ENCODE measurements at regions not wholly inside any gene's neighbourhood (a gene's known extent, or its start where the extent isn't known, plus 50 kb on each side); places are given as distances from the start of the nearest gene placed in this dataset.
"Not testable (repeated sequence)": the region's sequence is repeated elsewhere in the genome, so short reads cannot be mapped to it uniquely, and the experiment has no call there.

DNA sequence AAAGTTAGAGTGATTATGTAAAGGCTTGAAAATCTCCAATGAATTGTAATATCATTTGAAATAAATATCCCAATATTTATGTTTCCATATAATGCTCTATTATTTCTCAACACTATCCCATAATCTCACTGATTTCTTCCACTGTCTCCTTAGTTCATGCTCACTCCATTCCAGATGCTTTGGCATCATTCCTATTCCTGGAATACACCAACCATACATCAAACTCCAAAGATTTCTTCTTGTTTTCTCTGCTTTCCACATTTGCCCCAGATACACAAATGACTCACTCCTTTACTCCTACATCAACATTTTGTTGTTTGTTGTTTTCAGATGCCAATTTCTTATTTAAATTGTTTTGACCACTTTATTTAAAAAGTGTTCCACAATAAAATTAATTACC is 1390.8 kb downstream of the ZPLD1 start:
- DNase-seq (ENCODE audit: insufficient read length, low spot score) (no peak), FAIRE-seq (no peak)

DNA sequence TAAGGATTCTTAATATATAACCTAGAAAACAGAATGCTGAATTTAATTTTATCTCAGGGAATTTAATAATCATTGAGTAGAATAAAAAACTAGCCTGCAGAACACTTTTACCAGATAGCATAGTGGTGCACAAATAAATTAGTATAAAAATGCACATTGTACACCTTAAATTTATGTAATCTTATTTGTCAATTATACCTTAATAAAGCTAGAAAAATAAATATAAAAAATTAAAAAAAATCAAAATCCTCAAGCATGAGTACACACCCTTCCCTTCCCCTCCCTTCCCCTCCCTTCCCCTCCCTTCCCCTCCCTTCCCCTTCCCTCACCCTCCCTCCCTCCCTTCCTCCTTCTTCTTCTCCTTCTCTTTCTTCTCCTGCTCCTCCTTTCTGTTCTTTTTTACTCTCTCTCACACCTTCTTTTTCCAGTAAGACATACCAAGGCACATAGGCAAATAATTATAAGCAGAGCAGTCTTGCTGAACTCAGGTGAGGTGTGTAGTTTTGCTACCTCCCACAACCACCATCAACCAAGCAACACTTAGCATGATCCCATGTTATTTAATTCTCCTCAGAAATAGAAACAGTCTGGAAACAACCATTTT is 1395.0 kb downstream of the ZPLD1 start:
- FAIRE-seq (no peak), DNase-seq (ENCODE audit: insufficient read length, low spot score) (no peak)

DNA sequence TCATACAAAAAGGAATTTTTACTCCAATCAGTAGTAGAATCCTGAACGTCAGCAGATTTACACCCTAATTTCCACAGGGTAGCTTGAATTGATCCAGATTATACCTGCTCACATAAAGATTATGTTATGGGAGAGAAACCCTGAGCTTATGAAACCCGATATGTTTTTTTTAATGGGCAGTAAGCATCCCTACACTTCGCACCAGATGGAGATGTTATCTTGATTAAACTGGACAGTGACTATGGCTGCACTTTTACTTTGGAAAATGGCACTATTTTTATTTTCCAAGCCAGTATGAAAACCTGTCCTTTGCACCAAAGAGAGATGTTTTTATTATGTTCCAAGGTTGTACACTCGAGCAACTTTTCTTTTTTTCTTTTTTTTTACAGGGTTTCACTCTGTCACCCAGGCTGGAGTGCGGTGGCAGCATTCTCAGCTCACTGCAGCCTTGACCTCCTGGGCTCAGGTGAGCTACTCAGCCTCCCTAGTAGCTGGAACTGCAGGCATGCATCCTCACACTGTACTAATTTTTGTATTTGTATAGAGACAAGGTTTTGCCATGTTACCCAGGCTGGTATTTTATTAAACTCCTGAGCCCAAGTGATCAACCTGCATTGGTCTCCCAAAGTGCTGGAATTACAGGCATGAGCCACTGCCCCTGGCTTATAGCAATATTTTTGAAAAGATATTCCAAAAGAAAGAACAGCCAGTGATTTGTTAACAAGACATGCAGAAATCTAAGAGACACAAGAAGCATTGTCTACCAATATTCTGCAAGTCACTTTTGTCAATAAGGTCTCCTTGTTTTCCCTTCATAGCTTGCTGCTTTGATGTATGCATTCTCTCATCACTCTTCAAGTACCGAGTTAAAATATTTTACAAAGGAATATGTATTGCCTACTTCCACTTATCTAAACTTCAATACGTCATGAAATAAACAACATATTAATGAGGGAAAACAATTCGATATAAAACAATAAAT is 1412.6 kb downstream of the ZPLD1 start:
- no peak for DNase-seq (ENCODE audit: insufficient read length, low spot score)
- FAIRE-seq: no peak

DNA sequence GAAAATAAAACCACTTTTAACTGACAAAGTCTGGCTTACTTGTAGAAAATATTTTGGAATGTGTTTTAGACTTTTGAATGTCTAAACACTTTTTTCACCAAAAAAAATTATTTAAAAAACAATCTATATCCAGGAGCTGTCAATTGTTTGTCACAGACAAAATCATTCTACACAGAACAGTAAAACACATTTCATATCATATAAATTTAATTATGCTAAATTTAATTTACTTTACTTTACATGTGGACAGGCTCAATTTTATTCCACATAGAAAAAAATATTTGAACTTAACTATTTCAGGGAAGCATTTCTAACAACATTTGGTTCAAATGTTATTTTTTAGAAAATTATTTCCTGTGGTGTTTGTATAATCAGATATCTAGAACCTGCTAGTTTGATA is 1417.0 kb downstream of the ZPLD1 start:
- DNase-seq (ENCODE audit: insufficient read length, low spot score): no peak
- FAIRE-seq: no peak

DNA sequence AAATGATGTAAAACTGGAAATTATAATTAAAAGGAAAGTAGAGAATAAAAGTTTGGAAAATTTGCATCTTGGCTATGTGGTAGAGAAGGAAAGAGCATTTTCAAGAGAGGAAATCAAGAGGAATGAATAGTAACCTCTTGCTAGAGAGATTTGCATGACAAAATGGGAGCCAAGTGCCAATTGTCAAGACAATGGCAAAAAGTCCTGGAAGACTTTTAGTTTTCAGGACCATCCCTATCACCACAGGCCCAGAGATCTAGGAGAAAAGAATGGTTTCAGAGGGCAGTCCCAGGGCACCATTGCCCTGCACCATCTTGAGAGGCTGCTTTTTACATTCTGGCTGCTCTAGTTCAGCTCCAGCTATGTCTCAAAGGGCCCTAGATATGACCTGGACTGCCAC is 1427.6 kb downstream of the ZPLD1 start:
- FAIRE-seq: no peak
- no peak for DNase-seq (ENCODE audit: insufficient read length, low spot score)

DNA sequence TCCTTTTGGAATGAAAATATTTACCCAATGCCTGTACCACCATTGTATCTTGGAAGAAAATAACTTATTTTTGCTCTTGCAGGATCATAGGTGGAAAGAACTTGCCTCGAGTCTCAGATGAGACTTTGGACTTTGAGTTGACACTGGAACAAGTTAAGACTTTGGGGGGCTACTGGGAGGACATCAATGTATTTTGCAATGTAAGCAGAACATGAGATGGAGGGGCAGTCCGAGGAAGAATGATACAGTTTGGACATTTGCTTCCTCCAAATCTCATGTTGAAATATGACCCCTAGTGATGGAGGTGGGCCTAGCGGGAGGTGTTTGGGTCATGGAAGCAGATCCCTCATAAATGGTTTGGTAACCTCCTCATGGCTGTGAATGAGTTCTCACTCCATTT is 1428.6 kb downstream of the ZPLD1 start:
- DNase-seq (ENCODE audit: insufficient read length, low spot score) (no peak), FAIRE-seq (no peak)

DNA sequence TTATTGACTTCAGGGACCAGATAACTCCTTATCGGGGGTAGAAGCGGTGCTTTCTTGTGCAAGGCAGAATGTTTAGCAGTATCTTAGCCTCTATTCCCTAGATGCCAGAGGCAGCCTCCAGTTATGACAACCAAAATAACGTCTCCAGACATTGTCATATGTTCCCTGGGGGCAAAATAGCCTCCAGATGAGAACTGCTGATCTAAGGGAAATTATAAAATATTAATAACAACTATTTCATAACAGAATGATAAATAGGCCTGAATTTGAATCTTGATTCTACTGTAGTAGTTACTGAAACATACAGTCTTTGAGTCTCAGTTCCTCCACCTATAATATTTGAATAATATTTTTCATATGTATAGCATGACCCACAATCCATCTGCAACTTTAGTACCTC is 1431.3 kb downstream of the ZPLD1 start:
- no peak for DNase-seq (ENCODE audit: insufficient read length, low spot score)
- FAIRE-seq: no peak

DNA sequence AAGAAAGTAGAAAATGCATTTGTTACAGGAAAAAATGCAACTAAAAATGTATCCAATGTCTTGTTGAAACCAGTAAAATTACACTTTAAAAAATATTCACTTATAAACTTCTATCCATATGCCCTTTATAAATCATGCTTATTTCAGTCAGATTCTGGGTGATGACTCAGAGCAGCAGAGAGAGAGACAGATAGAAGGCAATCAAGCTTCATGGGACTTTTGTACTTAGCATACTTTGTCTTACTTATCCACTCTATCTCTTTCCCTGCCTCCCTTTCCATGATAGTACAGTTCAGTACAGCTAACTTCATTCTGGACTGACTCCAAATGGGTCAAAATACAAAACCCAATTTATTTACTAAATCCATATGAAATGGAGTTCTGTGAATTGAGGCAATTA is 1438.2 kb downstream of the ZPLD1 start:
- no peak for FAIRE-seq

DNA sequence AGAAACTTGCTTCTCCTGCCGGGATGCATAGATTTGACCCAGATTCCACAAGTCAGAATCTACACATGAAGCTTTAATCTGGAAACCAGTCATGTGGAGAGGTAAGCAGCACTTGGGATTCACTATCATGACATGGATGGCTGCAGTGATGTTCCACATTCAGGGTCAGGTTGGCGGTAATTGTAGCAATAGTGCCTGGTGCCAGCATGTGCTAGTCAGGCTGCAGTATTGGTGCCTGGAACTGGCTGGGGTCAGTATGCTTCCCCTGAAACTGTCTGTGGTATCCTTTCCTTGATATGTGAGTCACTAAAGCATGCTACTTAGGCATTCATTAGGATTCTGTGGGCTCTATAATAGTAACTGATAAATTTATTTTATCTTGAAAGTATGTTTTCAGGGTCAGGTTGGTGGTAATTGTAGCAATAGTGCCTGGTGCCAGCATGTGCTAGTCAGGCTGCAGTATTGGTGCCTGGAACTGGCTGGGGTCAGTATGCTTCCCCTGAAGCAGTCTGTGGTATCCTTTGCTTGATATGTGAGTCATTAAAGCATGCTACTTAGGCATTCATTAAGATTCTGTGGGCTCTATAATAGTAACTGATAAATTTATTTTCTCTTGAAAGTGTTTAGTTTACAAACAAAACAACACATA is 1439.2 kb downstream of the ZPLD1 start:
- DNase-seq (ENCODE audit: insufficient read length, low spot score): no peak
- no peak for FAIRE-seq

More for the DNA sequence above, 1438.2 kb downstream of the ZPLD1 start:
- DNase-seq (ENCODE audit: insufficient read length, low spot score): no peak

DNA sequence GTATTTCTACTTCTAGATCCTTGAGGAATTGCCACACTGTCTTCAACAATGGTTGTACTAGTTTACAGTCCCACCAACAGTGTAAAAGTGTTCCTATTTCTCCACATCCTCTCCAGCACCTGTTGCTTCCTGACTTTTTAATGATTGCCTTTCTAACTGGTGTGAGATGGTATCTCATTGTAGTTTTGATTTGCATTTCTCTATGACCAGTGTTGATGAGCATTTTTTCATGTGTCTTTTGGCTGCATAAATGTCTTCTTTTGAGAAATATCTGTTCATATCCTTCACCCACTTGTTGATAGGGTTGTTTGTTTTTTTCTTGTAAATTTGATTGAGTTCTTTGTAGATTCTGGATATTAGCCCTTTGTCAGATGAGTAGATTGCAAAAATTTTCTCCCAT is 1447.0 kb downstream of the ZPLD1 start:
- not testable (repeated sequence) for DNase-seq (ENCODE audit: insufficient read length, low spot score); FAIRE-seq

DNA sequence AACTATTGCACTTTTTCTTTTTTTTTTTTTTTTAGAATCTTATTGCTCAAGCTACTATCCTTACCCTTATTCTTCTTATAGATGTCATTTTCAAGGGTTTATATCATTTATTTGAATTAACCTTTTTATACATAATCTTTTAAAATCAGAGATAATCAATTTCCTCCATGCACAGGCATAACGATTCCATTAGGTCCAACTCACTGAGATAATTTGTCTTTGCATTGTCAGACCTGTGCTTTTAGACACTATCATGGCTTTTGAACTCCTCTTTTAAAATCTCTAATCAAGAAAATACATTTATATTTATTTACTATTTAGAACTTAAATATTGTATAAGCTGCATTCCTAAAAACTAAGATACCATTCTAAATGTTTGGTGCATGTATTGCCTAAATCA is 1454.9 kb downstream of the ZPLD1 start:
- DNase-seq (ENCODE audit: insufficient read length, low spot score) (no peak), FAIRE-seq (no peak)

DNA sequence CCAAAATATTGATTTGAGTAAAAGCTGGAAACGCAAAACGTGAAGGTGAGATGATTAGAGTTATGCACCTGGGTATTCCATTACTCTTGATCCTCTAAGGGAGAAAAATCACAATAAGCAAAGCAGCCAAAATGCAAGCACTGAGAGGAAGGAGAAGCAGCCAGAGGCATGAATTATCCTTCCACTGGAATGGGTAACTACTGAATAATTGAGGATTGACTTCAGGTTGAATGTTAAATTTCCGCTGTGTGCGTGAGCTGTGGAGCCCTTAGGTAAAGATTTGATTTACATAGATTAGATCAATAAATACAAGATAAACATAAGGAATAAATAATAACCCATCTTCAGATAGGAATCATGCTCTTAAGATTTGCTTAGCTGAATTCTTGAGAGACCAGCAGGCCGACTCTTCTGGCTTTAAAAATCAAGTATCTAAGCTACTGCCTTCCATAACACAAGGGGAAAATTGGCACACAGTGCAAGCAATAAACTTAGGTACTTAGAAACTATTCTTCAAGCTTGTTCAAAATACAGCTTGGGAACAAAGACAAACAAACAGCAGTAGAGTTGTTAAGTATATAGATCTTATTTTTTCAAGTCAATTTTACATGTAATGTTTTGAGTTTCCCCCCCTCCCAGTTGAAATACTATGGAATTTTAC is 1459.5 kb downstream of the ZPLD1 start:
- FAIRE-seq (no peak), DNase-seq (ENCODE audit: insufficient read length, low spot score) (no peak)

DNA sequence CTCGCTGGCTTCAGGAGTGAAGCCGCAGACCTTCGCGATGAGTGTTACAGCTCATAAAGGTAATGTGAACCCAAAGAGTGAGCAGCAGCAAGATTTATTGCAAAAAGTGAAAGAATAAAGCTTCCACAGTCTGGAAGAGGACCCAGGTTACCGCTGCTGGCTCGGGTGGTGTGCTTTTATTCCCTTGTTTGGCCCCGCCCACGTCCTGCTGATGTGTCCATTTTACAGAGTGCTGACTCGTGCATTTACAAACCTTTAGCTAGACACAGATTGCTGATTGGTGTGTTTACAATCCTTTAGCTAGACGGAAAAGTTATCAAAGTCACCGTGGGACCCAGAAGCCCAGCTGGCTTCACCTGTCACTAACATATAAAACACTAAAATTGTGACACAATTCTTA is 1464.5 kb downstream of the ZPLD1 start:
- no peak for DNase-seq (ENCODE audit: insufficient read length, low spot score)
- FAIRE-seq: no peak

DNA sequence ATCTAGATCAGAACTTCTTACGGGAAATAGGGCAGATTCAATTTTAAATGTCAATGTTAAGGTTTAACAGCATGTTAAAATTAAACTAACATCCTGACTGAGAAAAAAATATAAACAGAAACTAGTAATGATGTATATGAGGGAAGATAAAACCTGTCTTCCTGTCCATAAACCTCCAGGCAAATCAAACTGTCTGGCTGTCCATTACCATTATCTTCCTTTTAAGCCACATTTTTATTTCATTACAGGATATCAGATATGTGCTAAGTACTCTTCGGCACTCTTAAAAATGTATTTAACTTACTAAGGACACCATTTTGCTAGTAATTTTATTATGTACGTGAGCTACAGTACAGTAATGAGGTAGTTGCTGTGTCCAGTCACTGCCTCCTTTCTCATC is 1461.7 kb upstream of the ALCAM start:
- DNase-seq (ENCODE audit: insufficient read length, low spot score) (no peak), FAIRE-seq (no peak)

DNA sequence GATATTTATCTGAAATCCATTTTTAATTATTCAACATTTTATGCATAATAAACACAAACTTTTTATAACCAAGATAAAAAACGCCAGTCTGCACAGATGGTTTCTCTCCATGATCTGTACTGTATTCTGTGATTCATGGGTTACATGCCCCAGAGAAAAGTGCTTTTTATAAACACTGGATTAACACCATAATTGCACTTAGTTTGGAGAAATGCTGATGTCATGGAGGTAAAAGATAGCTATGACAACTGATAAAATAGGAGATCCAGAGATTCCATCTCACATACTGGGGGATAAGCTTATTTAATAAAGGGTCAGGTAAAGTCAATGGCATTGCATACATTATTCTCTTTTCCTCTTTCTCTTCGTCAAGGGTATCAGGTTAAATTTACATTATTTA is 1460.4 kb upstream of the ALCAM start:
- DNase-seq (ENCODE audit: insufficient read length, low spot score) (no peak), FAIRE-seq (no peak)

DNA sequence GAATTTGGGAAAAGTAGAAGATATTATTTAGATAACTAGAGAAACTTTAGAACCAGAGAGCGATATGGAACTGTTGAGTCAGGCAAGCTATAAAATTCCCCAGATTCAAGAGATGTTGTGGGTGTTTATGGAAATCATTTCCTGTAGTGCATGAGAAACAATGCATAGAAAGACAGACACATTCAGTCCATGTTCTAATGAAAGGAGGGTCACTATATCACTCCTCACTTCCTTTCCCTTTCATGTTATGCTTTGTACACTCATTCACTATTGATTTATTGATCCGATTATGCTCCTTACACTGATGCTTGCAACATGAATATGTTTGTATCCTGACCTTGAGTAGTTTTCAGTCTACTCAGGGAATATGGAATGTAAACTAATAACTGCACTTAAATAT is 1459.9 kb upstream of the ALCAM start:
- no peak for FAIRE-seq

DNA sequence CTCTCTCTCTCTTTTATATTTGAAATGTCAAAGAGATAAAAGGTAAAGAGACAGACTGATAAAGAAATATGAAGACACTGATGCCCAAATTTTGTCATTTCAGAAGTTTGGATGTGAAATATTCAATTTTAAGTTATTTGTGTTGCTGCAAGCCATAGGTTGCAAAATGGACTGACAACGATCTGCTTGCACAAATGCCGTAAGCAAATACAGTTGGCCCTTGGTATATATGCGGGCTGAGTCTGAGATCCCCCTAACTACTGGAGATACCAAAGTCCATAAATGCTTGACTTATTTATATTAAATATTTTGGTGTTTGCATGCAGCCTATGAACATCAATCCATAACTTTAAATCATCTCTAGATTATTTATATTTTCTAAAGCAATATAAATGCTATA is 1459.1 kb upstream of the ALCAM start:
- FAIRE-seq: no peak
- DNase-seq (ENCODE audit: insufficient read length, low spot score): no peak

More for the DNA sequence above, 1459.9 kb upstream of the ALCAM start:
- no peak for DNase-seq (ENCODE audit: insufficient read length, low spot score)

DNA sequence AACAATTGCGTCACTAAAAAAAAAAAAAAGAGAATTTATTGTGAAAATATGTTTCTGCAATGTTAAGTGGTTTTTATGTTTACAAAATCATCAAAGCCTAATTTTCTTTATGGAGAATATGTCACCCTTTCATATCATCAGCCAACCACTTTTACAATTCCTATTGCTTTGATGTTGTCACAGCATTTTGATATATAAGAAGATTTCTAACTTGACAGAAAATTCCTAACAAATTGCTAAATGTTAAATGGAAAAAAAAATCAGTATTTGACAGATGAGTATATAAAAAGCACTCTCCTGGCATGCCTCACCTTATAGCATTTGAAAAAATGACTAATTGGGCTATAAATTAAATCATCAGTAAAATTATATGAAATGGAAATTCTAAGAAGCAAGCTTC is 1457.3 kb upstream of the ALCAM start:
- DNase-seq (ENCODE audit: insufficient read length, low spot score) (no peak), FAIRE-seq (no peak)

DNA sequence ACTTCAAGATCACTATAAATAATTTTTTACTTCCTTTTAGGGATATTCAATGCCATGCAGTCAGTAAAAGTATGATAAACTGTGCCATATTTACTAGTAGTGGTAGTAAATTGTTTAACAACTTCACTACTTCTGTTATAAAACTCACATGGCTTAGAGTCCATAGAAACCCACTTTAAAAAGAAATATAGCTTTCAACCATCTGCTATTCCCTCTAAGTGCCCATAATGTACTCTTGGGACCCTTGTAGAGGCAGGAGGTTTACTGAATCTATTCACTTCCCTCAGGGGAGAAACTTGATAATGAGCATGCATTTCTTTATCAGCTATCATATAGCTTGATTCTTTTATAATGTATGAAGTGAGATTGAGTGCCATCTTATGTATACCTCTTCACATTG is 1448.4 kb upstream of the ALCAM start:
- FAIRE-seq: no peak
- no peak for DNase-seq (ENCODE audit: insufficient read length, low spot score)

DNA sequence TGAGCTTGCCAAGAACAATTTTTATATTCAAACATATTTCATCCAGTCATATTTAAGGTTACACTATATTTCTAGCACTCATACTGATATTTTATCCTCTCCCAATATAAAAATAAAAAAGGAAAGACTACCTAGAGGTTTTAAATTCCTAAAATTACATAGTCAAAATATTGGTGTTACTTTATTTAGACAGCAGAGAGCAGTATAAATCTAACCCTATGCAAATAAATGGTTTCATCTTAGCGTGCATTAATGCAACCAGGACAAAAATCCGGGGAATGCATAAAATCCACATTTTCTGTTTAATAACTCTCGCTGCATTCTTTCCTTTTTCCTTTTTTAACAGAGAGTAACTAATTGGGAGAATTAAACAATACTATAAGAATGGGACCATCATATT is 1447.4 kb upstream of the ALCAM start:
- FAIRE-seq (no peak), DNase-seq (ENCODE audit: insufficient read length, low spot score) (no peak)

DNA sequence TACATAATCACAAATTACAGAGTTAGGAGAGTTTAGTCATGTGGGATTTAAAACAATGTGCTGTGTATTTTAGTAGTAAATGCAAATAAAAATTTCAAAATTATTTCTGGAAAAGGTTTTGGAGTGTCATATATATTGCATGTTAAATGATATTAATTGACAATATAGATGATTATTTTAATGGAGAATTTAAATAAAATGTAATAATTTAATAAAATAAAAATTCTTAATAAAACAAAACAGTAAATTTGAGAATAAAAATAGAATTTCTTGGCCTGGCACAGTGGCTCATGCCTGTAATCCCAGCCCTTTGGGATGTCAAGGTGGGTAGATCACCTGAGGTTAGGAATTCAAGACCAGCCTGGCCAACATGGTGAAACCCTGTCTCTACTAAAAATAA is 1442.8 kb upstream of the ALCAM start:
- no peak for FAIRE-seq

More for the DNA sequence above, 1442.8 kb upstream of the ALCAM start:
- DNase-seq (ENCODE audit: insufficient read length, low spot score): no peak
